Activated T-helper 2 cell treated with anti-CD3 and anti-CD28 coated beads, Interferon-gamma antibody, Interleukin-2, Interleukin-4, amounts not matched to agents 10 μg/mL and 5 μg/mL and 100 μg/mL, durations not matched to agents 14 hours and 24 hours and 36 hours (primary cell): ENCODE measurements at regions not wholly inside any gene's neighbourhood (a gene's known extent, or its start where the extent isn't known, plus 50 kb on each side); places are given as distances from the start of the nearest gene placed in this dataset.
"Not testable (repeated sequence)": the region's sequence is repeated elsewhere in the genome, so short reads cannot be mapped to it uniquely, and the experiment has no call there.

ENCODE experiments used
- DNase-seq: peaks from one replicate; pipeline ENCODE4 v3.0.0; 2021; ENCODE audit warnings: low spot score
- H3K27ac Mint-ChIP-seq: one replicate; pipeline ENCODE4 v1.8.0; 2021; ENCODE audit warnings: mixed read lengths
- H3K27me3 Mint-ChIP-seq: one replicate; pipeline ENCODE4 v1.8.0; 2021; ENCODE audit warnings: low read depth, mixed read lengths
- H3K36me3 Mint-ChIP-seq: one replicate; pipeline ENCODE4 v1.8.0; 2021; ENCODE audit warnings: low read depth, mixed read lengths
- H3K4me1 Mint-ChIP-seq: one replicate; pipeline ENCODE4 v1.8.0; 2021; ENCODE audit warnings: low read depth, mixed read lengths
- H3K4me3 Mint-ChIP-seq: one replicate; pipeline ENCODE4 v1.8.0; 2021; ENCODE audit warnings: low read depth, mild to moderate bottlenecking, moderate library complexity, mixed read lengths
- H3K9me3 Mint-ChIP-seq: one replicate; pipeline ENCODE4 v1.8.0; 2021; ENCODE audit warnings: mixed read lengths
- intact Hi-C: fragments of 100-400 bp; cut with micrococcal nuclease; formaldehyde crosslinking; loops from one replicate; pipeline ENCODE4 v1.15.1; 2023

DNA sequence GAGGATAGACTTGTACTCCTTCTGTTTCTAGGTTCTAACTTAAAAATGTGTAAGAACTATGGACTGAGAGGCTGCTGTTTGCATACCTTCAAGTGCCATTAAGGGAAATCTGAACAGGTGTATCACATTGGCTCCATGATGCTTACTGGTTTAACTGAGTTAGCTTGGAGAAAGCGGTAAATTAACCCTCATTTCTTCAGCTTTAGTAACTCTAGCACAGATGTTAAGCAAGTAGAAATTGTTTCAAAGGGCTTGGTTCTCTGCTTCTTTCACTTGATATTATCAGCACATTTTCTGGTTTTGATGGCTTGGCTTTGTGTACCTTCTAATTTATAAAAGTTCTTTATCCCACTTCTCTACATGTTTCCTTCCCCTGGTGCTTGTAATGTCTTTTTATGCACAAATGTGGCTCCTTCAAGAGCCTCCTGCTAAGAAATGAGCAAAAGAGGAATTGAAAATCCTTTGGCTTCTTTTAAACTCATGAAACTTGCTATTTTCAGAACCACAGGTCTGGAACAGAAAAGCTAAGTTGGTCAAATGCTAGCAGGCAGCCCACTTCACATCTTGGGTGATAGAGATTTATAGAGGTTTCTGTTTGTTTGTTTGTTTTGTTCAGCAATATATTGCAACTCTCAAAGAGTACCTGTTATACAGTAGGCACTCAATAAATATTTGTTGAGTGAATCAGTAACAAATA is 249.9 kb upstream of the THUMPD2 start:
- DNase-seq, result no peak
- peaks cover 19% of the 10 kb centered on the region for H3K9me3 Mint-ChIP-seq
- H3K4me3 Mint-ChIP-seq, result no peak overlapping the region
- peaks cover 31% of the 10 kb centered on the region for H3K36me3 Mint-ChIP-seq
- no peak overlapping the region for H3K27ac Mint-ChIP-seq
- H3K4me1 Mint-ChIP-seq, result peaks cover 35% of the 10 kb centered on the region
- no peaks in the 10 kb centered on the region for H3K27me3 Mint-ChIP-seq
- intact Hi-C loops, result no loop called here

DNA sequence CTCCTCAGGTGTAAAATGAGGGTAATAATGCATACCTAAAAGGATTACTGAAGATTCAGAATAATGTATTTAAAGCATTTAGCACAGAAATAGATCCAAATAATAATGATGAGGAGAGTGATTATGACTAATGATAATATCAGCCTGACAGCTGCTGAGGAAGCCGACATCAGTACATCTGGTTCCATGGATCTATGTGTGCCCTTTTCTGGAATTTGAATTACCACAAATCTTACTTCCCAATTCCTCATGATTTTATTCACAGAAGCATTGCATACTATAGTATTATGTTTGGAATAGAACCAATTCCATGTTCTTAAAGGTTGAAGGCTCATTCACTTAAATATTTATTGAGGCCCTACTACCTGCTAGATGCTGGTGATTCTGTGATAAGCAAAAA is 248.9 kb upstream of the THUMPD2 start:
- no peak overlapping the region for H3K4me3 Mint-ChIP-seq
- H3K36me3 Mint-ChIP-seq, result peaks cover 31% of the 10 kb centered on the region
- peaks cover 29% of the 10 kb centered on the region for H3K4me1 Mint-ChIP-seq
- no peaks in the 10 kb centered on the region for H3K27me3 Mint-ChIP-seq
- peaks cover 19% of the 10 kb centered on the region for H3K9me3 Mint-ChIP-seq
- intact Hi-C loops, result no loop called here
- DNase-seq, result no peak
- H3K27ac Mint-ChIP-seq, result no peak overlapping the region

DNA sequence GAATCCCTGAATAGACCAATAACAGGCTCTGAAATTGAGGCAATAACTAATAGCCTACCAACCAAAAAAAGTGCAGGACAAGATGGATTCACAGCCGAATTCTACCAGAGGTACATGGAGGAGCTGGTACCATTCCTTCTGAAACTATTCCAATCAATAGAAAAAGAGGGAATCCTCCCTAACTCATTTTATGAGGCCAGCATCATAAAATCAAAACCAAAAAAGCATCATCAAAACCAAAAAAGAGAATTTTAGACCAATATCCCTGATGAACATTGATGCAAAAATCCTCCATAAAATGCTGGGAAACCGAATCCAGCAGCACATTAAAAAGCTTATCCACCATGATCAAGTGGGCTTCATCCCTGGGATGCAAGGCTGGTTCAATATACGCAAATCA is 246.2 kb upstream of the THUMPD2 start:
- DNase-seq, H3K4me3 Mint-ChIP-seq, H3K27me3 Mint-ChIP-seq, H3K27ac Mint-ChIP-seq, intact Hi-C loops: not testable (repeated sequence)
- Mint-ChIP-seq H3K9me3 (peaks cover 46% of the 10 kb centered on the region), H3K4me1 (peaks cover 15% of the 10 kb centered on the region), H3K36me3 (peaks cover 46% of the 10 kb centered on the region)

DNA sequence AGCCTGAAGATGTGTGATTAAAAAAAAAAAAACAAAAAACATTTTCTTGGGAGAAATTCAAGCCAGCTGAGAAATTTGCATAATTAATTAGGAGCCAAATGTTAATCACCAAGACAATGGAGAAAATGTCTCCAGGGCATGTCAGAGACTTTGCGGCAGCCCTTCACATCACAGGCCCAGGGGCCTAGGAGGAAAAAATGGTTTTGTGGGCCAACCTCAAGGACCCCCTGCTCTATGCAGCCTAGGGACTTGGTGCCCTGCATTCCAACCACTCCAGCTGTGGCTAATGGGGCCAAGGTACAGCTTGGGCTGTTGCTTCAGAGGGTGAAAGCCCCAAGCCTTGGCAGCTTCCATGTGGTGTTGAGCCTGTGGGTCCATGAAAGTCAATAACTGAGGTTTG is 241.9 kb upstream of the THUMPD2 start:
- Mint-ChIP-seq H3K9me3 (peaks cover 56% of the 10 kb centered on the region), H3K27ac (no peak overlapping the region), H3K4me1 (no peaks in the 10 kb centered on the region), H3K4me3 (no peak overlapping the region), H3K27me3 (no peaks in the 10 kb centered on the region), H3K36me3 (peaks cover 60% of the 10 kb centered on the region)
- no peak for DNase-seq
- intact Hi-C loops, result no loop called here

DNA sequence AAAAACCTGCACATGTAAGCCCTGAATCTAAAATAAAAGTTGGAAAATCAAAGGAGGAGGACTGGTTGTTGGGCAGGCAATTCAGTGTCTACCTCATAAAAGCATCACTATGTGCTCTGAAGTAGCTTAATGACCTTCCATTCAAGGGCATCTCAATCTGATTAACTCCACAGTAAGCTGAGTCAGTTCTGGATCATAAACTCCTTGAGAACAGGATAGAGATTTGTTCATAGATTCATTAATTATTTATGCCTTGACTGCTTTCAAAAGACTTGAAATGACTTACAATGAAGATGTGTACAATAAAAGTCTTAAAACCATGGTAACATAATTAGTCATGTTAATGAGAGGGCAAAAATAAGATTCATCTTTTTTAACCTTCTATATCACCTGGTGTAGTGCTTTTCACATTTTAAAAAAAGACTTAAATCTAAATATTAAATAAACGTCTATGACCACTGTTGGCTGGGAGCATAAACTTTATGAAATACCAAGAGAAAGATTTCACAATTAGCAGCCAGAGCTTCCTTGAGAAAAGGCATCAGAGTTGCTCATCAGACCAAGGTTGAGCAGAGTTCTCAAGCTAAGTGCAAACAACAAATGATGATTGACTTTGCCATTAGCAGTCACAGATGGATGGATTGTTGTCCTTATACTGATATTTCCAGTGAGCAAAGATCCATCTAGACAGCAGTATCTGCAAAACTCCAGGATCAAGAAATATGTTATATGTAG is 237.3 kb upstream of the THUMPD2 start:
- Mint-ChIP-seq H3K4me3 (no peak overlapping the region), H3K4me1 (no peaks in the 10 kb centered on the region), H3K9me3 (peaks cover 35% of the 10 kb centered on the region), H3K27me3 (no peaks in the 10 kb centered on the region), H3K27ac (no peak overlapping the region), H3K36me3 (peaks cover 39% of the 10 kb centered on the region)
- intact Hi-C loops, result no loop called here
- DNase-seq, result no peak

DNA sequence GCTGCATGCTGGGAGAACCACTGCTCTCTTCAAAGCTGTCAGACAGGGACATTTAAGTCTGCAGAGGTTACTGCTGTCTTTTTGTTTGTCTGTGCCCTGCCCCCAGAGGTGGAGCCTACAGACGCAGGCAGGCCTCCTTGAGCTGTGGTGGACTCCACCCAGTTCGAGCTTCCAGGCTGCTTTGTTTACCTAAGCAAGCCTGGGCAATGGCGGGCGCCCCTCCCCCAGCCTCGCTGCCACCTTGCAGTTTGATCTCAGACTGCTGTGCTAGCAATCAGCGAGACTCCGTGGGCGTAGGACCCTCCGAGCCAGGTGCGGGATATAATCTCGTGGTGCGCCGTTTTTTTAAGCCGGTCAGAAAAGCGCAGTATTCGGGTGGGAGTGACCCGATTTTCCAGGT is 234.9 kb upstream of the THUMPD2 start:
- H3K27ac Mint-ChIP-seq, intact Hi-C loops, DNase-seq, H3K27me3 Mint-ChIP-seq, H3K4me3 Mint-ChIP-seq, H3K4me1 Mint-ChIP-seq: not testable (repeated sequence)
- Mint-ChIP-seq H3K9me3 (peaks cover 18% of the 10 kb centered on the region), H3K36me3 (peaks cover 27% of the 10 kb centered on the region)

DNA sequence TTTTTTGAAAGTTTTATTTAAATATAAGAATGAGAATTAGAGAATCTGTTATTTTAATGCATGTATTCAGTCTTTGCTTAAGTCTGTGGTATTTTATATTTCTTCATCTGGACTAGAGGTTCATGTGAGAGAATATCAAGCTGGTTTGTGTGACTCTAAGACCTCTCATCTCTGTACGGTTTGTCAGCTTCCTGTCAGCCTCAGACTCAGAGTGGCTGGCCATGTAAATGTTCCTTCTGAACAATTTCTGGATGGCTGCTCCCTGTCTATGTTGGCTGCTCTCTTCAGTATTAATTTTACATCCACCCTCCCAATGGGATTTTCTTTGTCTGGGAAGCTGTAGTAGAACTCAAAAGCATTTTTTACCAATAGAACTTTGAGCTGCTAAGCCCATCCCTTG is 225.3 kb upstream of the THUMPD2 start:
- H3K4me3 Mint-ChIP-seq, result no peak overlapping the region
- peaks cover 28% of the 10 kb centered on the region for H3K36me3 Mint-ChIP-seq
- H3K27ac Mint-ChIP-seq, result no peak overlapping the region
- H3K4me1 Mint-ChIP-seq, result peaks cover 14% of the 10 kb centered on the region
- H3K9me3 Mint-ChIP-seq, result peaks cover 7% of the 10 kb centered on the region
- DNase-seq, result no peak
- intact Hi-C loops, result loop anchor here (2.0 kb wide), 1 partner anchor 28 kb away; no protein-coding TSS in a partner anchor
- no peaks in the 10 kb centered on the region for H3K27me3 Mint-ChIP-seq

DNA sequence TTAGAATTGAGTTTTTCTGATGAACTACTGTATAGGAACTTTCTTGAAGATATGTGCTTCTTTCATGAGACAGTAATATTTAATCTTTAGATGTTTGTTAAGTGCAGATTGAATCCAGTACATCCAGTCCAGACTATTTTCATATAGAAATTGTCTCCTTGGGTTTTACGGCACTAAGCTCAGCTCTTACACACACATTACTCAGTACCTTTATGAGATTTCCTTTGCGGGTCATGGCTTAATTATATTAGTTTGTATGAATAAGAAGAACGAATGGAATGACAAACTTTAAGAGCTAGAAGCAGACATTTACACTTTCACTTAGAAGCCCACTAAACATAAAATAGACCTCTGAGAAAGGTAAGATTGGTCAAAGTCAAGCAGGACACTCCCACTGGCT is 223.3 kb upstream of the THUMPD2 start:
- no peak overlapping the region for H3K4me3 Mint-ChIP-seq
- peaks cover 4% of the 10 kb centered on the region for H3K9me3 Mint-ChIP-seq
- DNase-seq, result no peak
- H3K27ac Mint-ChIP-seq, result no peak overlapping the region
- intact Hi-C loops, result no loop called here
- peaks cover 19% of the 10 kb centered on the region for H3K4me1 Mint-ChIP-seq
- H3K27me3 Mint-ChIP-seq, result no peaks in the 10 kb centered on the region
- H3K36me3 Mint-ChIP-seq, result peaks cover 28% of the 10 kb centered on the region

DNA sequence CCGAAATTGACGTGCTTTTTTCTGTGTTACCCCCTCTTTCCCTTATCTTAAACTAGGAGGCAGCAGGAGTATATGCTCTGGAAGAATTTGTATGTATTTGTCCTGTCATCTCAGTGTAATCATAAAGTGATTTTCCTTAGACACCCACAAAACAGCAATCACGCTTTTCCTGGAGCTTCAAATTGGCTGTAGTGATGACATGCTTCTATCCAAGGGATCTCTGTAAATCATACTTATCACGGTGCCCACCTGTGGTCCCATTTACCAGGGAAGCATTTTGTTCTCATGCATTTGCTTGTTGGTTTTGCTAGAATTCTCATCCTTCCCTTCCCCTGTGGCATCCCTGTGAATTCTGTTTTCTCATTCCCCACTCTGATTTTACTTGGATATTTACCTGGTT is 220.8 kb upstream of the THUMPD2 start:
- H3K27me3 Mint-ChIP-seq, result no peaks in the 10 kb centered on the region
- H3K9me3 Mint-ChIP-seq, result no peaks in the 10 kb centered on the region
- H3K4me3 Mint-ChIP-seq, result no peak overlapping the region
- peak overlapping the region; percentile 14 for H3K27ac Mint-ChIP-seq
- H3K4me1 Mint-ChIP-seq, result peaks cover 40% of the 10 kb centered on the region
- intact Hi-C loops, result no loop called here
- H3K36me3 Mint-ChIP-seq, result peaks cover 20% of the 10 kb centered on the region
- DNase-seq, result no peak

DNA sequence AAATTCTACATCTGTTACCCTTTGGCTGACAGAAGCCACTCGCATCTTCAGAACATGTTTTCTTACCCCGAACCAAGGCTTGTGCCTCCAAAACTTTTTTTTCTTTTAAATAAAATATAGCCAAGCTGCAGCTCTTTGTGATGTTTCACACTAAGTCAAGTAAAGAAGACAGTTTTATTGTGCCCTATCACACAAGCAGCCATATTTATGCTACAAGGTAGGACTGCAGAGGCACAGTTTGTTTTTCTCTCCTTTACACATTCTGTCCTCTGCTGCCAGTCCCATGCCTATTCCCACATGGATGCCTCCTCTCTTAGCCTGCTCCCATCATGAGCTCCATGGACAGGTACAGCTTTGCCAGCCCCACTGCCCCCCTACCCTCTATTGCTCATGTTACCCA is 219.6 kb upstream of the THUMPD2 start:
- peaks cover 40% of the 10 kb centered on the region for H3K4me1 Mint-ChIP-seq
- H3K36me3 Mint-ChIP-seq, result peaks cover 16% of the 10 kb centered on the region
- intact Hi-C loops, result no loop called here
- no peak overlapping the region for H3K4me3 Mint-ChIP-seq
- no peaks in the 10 kb centered on the region for H3K27me3 Mint-ChIP-seq
- H3K9me3 Mint-ChIP-seq, result no peaks in the 10 kb centered on the region
- DNase-seq, result no peak
- H3K27ac Mint-ChIP-seq, result no peak overlapping the region

DNA sequence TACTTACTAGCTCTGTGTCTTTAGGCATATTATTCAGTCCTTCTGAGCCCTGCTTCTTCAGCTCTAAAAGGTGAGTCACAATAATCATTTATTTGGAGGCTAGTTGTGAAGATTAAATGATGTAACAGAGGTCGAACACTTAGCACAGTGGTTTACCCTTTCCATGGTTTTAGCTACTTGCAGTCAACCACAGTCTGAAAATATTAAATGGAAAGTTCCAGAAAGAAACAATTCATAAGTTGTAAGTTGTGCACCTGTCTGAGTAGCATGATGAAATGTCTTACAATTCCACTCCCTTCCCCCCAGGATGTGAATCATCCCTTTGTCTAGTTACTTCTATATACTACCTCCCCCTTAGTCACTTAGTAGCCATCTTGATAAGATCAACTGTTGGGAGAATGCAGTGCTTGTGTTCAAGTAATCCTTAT is 217.6 kb upstream of the THUMPD2 start:
- DNase-seq, result no peak
- peaks cover 24% of the 10 kb centered on the region for H3K36me3 Mint-ChIP-seq
- intact Hi-C loops, result loop anchor here (1.0 to 2.0 kb wide), 5 partner anchors 37 to 214 kb away; no protein-coding TSS in a partner anchor
- no peaks in the 10 kb centered on the region for H3K9me3 Mint-ChIP-seq
- peak overlapping the region; percentile 87 for H3K27ac Mint-ChIP-seq
- H3K4me1 Mint-ChIP-seq, result peaks cover 47% of the 10 kb centered on the region
- H3K4me3 Mint-ChIP-seq, result no peak overlapping the region
- H3K27me3 Mint-ChIP-seq, result no peaks in the 10 kb centered on the region

DNA sequence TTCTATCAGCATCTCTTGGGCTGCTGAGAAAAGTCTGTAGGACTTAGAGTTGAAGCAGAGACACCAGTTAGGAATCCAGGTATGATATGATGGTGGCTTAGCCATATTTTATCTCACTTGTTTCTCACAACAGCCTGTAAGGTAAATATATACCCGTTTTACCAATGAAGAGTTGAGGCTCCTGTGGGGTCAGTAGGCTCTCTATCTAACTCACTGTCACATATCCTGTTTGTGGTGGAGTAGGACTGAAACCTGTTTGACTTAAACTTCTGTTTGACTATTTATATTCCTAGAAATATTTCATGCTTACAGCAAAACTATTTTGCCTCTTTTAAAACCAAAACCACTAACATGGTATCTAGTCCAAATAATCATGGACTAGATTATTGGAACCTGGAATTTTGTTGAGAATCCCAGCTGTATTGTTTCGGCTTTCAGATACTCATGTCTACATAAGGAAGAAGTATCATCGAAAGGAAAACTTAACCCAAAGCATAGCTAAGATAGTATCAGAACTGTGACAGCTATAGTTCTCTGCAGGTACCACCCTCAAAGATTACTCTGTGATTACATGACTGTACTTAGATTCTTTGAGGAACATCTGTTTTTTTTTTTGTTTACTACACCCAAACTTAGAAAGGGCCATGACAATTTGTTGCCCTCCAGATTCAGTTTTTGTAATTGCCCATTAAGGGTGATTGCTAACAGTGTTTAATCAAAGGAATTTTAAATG is 216.1 kb upstream of the THUMPD2 start:
- Mint-ChIP-seq H3K9me3 (no peaks in the 10 kb centered on the region), H3K27ac (peak overlapping the region; percentile 87), H3K36me3 (peaks cover 30% of the 10 kb centered on the region), H3K4me1 (peaks cover 45% of the 10 kb centered on the region), H3K4me3 (peak overlapping the region; percentile 38), H3K27me3 (no peaks in the 10 kb centered on the region)
- intact Hi-C loops, result no loop called here
- no peak for DNase-seq

DNA sequence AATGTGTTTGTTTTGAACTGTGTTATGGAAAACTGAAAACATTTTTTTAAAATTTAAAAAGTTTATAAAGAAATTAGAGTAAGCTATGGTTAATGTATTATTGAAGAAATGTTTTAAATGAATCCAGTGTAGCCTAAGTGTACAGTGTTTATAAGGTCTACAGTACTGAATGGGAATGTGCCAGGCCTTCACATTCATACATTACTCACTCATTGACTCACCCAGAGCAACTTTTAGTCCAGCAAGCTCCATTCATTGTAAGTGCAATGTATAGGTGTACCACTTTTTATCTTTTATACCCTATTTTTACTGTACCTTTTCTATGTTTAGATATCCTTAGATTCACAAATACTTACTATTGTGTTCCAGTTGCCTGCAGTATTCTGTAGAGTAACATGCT is 215.1 kb upstream of the THUMPD2 start:
- no peak for DNase-seq
- intact Hi-C loops, result no loop called here
- H3K27me3 Mint-ChIP-seq, result no peaks in the 10 kb centered on the region
- H3K27ac Mint-ChIP-seq, result no peak overlapping the region
- peaks cover 23% of the 10 kb centered on the region for H3K36me3 Mint-ChIP-seq
- peaks cover 40% of the 10 kb centered on the region for H3K4me1 Mint-ChIP-seq
- no peaks in the 10 kb centered on the region for H3K9me3 Mint-ChIP-seq
- H3K4me3 Mint-ChIP-seq, result no peak overlapping the region
